Liver (tissue), 8 donors: ENCODE measurements at regions not wholly inside any gene's neighbourhood (a gene's known extent, or its start where the extent isn't known, plus 50 kb on each side); places are given as distances from the start of the nearest gene placed in this dataset.

Source experiments
- DNase-seq: peaks from one replicate; pipeline ENCODE4 v3.0.0-alpha.2; 2017; ENCODE audit warnings: low spot score
- H3K27ac ChIP-seq, 2 donors: one replicate each; pipeline ENCODE4 v1.7.0; 2013; ENCODE audit warnings: inconsistent platforms in 2 of 2, low read length in 2 of 2, control low read depth in 1 of 2, low read depth in 1 of 2, mild to moderate bottlenecking in 1 of 2
- H3K27me3 ChIP-seq, 4 donors: one replicate each; pipeline versions ENCODE4 v1.6.1 to v1.7.0; 2013; ENCODE audit warnings: low read length in 3 of 4, inconsistent platforms in 1 of 4, mild to moderate bottlenecking in 1 of 4, moderate library complexity in 1 of 4; ENCODE audit not compliant: control insufficient read depth in 4 of 4, insufficient read depth in 4 of 4
- H3K36me3 ChIP-seq, 4 donors: one replicate each; pipeline versions ENCODE4 v1.6.1 to v1.7.0; 2013; ENCODE audit warnings: low read length in 3 of 4, mild to moderate bottlenecking in 3 of 4, low read depth in 1 of 4, moderate library complexity in 1 of 4; ENCODE audit not compliant: control insufficient read depth in 4 of 4, insufficient read depth in 3 of 4
- H3K4me1 ChIP-seq, 4 donors: one replicate each; pipeline versions ENCODE4 v1.6.1 to v1.7.0; 2013; ENCODE audit warnings: low read length in 3 of 4, mild to moderate bottlenecking in 3 of 4, moderate library complexity in 1 of 4; ENCODE audit not compliant: control insufficient read depth in 4 of 4, insufficient read depth in 4 of 4
- H3K4me3 ChIP-seq, 3 donors: one replicate each; pipeline versions ENCODE4 v1.6.1 to v1.7.0; 2013; ENCODE audit warnings: low read length in 3 of 3, control low read depth in 1 of 3, low read depth in 1 of 3, mild to moderate bottlenecking in 1 of 3
- H3K9ac ChIP-seq, 2 donors: one replicate each; pipeline ENCODE4 v1.7.0; 2013; ENCODE audit warnings: low read length in 2 of 2, mild to moderate bottlenecking in 2 of 2, moderate library complexity in 2 of 2, control low read depth in 1 of 2, low read depth in 1 of 2
- H3K9me3 ChIP-seq, 4 donors: one replicate each; pipeline versions ENCODE4 v1.6.1 to v1.7.0; 2013; ENCODE audit warnings: low read length in 3 of 4; ENCODE audit not compliant: control insufficient read depth in 4 of 4
- CTCF ChIP-seq: fragments of 150-350 bp; IDR thresholded peaks from 2 replicates; pipeline ENCODE4 v1.5.1; 2017; ENCODE audit warnings: improper control_type of control experiment, low read depth, low read length; ENCODE audit not compliant: missing input control
- EGR1 ChIP-seq, 2 donors: IDR thresholded peaks; 2 replicates each; pipeline ENCODE4 v1.6.1; 2016 to 2018; ENCODE audit warnings: antibody characterized with exemption in 2 of 2, low read depth in 2 of 2
- FOXA1 ChIP-seq: IDR thresholded peaks from 2 replicates; pipeline ENCODE4 v1.6.1; 2016; ENCODE audit warnings: antibody characterized with exemption
- FOXA2 ChIP-seq: IDR thresholded peaks from 2 replicates; pipeline ENCODE4 v1.6.1; 2016; ENCODE audit warnings: antibody characterized with exemption
- GABPA ChIP-seq, 2 donors: IDR thresholded peaks in 1 of 2; conservative IDR thresholded peaks in 1 of 2; 2 replicates each; pipeline ENCODE4 v1.6.1; 2016; ENCODE audit warnings: antibody characterized with exemption in 2 of 2, mild to moderate bottlenecking in 1 of 2, moderate library complexity in 1 of 2
- HNF4A ChIP-seq, 2 donors: conservative IDR thresholded peaks; 2 replicates each; pipeline ENCODE4 v1.6.1; 2016; ENCODE audit warnings: antibody characterized with exemption in 2 of 2, mild to moderate bottlenecking in 2 of 2
- HNF4G ChIP-seq: IDR thresholded peaks from 2 replicates; pipeline ENCODE4 v1.6.1; 2016; ENCODE audit warnings: antibody characterized with exemption
- JUND ChIP-seq, 2 donors: IDR thresholded peaks; 2 replicates each; pipeline ENCODE4 v1.6.1; 2016; ENCODE audit warnings: antibody characterized with exemption in 2 of 2
- NR2F2 ChIP-seq: IDR thresholded peaks from 2 replicates; pipeline ENCODE4 v1.6.1; 2016; ENCODE audit warnings: antibody characterized with exemption
- RAD21 ChIP-seq, 2 donors: IDR thresholded peaks; 2 replicates each; pipeline ENCODE4 v1.6.1; 2016; ENCODE audit warnings: antibody characterized with exemption in 2 of 2, mild to moderate bottlenecking in 2 of 2
- REST ChIP-seq: IDR thresholded peaks from 2 replicates; pipeline ENCODE4 v1.6.1; 2016; ENCODE audit warnings: antibody characterized with exemption, mild to moderate bottlenecking
- RXRA ChIP-seq, 2 donors: IDR thresholded peaks; 2 replicates each; pipeline ENCODE4 v1.6.1; 2017 to 2018; ENCODE audit warnings: antibody characterized with exemption in 2 of 2, mild to moderate bottlenecking in 1 of 2
- SP1 ChIP-seq: IDR thresholded peaks from 2 replicates; pipeline ENCODE4 v1.6.1; 2018; ENCODE audit warnings: antibody characterized with exemption, mild to moderate bottlenecking
- TAF1 ChIP-seq: conservative IDR thresholded peaks from 2 replicates; pipeline ENCODE4 v1.6.1; 2016; ENCODE audit warnings: antibody characterized with exemption, mild to moderate bottlenecking
- YY1 ChIP-seq: IDR thresholded peaks from 2 replicates; pipeline ENCODE4 v1.6.1; 2016; ENCODE audit warnings: antibody characterized with exemption, mild to moderate bottlenecking
- ZBTB33 ChIP-seq: IDR thresholded peaks from 2 replicates; pipeline ENCODE4 v1.6.1; 2016; ENCODE audit warnings: antibody characterized with exemption
- WGBS: extraction: QIAGEN DNeasy Blood & Tissue Kit; methylation state at CpG from one replicate; pipeline ENCODE4 v1.1.7; 2013; 5-methylcytosine and 5-hydroxymethylcytosine counted together
- TF ChIP-seq, protein P1 (sequence below): IDR thresholded peaks from 2 replicates; pipeline ENCODE4 v1.6.1; 2016; ENCODE audit warnings: antibody characterized with exemption
- TF ChIP-seq, protein P2 (sequence below): IDR thresholded peaks from 2 replicates; pipeline ENCODE4 v1.6.1; 2016; ENCODE audit warnings: antibody characterized with exemption
- donor health status: healthy.
- donor health status: healthy.
- donor health status: healthy.
- donor health status: healthy.
- donor health status: healthy.

DNA sequence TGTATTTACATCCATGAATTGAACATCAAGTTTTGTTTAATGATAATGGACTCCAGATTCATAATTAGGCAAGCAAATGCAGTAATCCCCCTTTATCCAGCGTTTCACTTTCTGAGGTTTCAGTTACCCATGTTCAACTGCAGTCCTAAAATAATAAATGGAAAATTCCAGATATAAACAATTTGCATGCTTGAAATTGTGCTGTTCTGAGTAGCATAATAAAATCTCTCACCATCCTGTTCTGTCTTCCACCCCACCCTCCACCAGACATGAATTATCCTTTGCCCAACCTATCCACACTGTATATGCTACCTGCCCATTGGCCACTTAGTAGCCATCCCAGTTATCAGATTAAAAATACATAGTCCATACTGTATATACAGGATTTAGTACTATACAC lies 224.5 kb upstream of the CHAC2 start:
- TF ChIP-seq HNF4A (conservative IDR thresholded peaks at IDR 0.05): no peak
- TF ChIP-seq YY1: no peak
- TF ChIP-seq RXRA (IDR thresholded peaks at IDR 0.05): no peak
- no peak for TF ChIP-seq FOXA1
- no peak for TF ChIP-seq REST
- TF ChIP-seq FOXA2: no peak
- no peak for TF ChIP-seq JUND (IDR thresholded peaks at IDR 0.05)
- TF ChIP-seq, protein P1, sequence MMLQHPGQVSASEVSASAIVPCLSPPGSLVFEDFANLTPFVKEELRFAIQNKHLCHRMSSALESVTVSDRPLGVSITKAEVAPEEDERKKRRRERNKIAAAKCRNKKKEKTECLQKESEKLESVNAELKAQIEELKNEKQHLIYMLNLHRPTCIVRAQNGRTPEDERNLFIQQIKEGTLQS: no peak
- no peak for TF ChIP-seq EGR1 (IDR thresholded peaks at IDR 0.05; ENCODE audit: low read depth in 2 of 2)
- no peak for TF ChIP-seq ZBTB33
- TF ChIP-seq RAD21 (IDR thresholded peaks at IDR 0.05): no peak
- TF ChIP-seq GABPA (IDR thresholded peaks at IDR 0.05 in 1 of 2, conservative IDR thresholded peaks at IDR 0.05 in 1 of 2): no peak
- no peak for TF ChIP-seq CTCF
- no peak for TF ChIP-seq TAF1
- TF ChIP-seq, protein P2, sequence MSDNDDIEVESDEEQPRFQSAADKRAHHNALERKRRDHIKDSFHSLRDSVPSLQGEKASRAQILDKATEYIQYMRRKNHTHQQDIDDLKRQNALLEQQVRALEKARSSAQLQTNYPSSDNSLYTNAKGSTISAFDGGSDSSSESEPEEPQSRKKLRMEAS: no peak
- no peak for TF ChIP-seq NR2F2
- TF ChIP-seq SP1: no peak
- no peak for TF ChIP-seq HNF4G
- Histone ChIP-seq H3K27me3 (no peaks in the 10 kb centered on the region), H3K36me3 (no peaks in the 10 kb centered on the region), H3K9me3 (peaks cover 0 to 6% (median under 1%) of the 10 kb centered on the region in 4 donors), H3K9ac (no peak overlapping the region), H3K4me3 (no peak overlapping the region), H3K4me1 (no peaks in the 10 kb centered on the region), H3K27ac (no peak overlapping the region)
- no peak for DNase-seq
- WGBS: 73% methylated on average over 1 of the region's 1 CpG
